Upper lobe of left lung (tissue), 6 donors: ENCODE measurements at regions not wholly inside any gene's neighbourhood (a gene's known extent, or its start where the extent isn't known, plus 50 kb on each side); places are given as distances from the start of the nearest gene placed in this dataset.

ENCODE experiments used
- ATAC-seq, 2 donors: fragments of 200-7000 bp; cut with Tn5 transposase; one replicate each; pipeline ENCODE4 v1.9.1; 2022; ENCODE audit warnings: mild to moderate bottlenecking in 2 of 2, moderate library complexity in 2 of 2; ENCODE audit not compliant: low FRiP score in 2 of 2
- DNase-seq, 2 donors: peaks; one replicate each; pipeline ENCODE4 v3.0.0-alpha.2; 2019 to 2020
- H3K27ac ChIP-seq, 4 donors: fragments of 200-600 bp; sonication (generic); one replicate each; pipeline ENCODE4 v1.5.1; 2016 to 2019
- H3K27me3 ChIP-seq, 4 donors: fragments of 200-600 bp; sonication (generic); one replicate each; pipeline ENCODE4 v1.5.1; 2017 to 2019
- H3K36me3 ChIP-seq, 4 donors: fragments of 200-600 bp; sonication (generic); one replicate each; pipeline ENCODE4 v1.5.1; 2016 to 2019
- H3K4me1 ChIP-seq, 4 donors: fragments of 200-600 bp; sonication (generic); one replicate each; pipeline ENCODE4 v1.5.1; 2018 to 2019
- H3K4me3 ChIP-seq, 4 donors: fragments of 200-600 bp; sonication (generic); one replicate each; pipeline ENCODE4 v1.5.1; 2017 to 2019; ENCODE audit warnings: mild to moderate bottlenecking in 2 of 4, moderate library complexity in 1 of 4
- H3K9me3 ChIP-seq, 4 donors: fragments of 200-600 bp; sonication (generic); one replicate each; pipeline ENCODE4 v1.5.1; 2018 to 2019
- CTCF ChIP-seq, 6 experiments: fragments of 450-650 bp in 4 of 6; fragments of 200-600 bp in 2 of 6; sonication (generic) in 2 of 6; IDR thresholded peaks; one replicate each; pipeline ENCODE4 v1.5.1; 2016 to 2019; ENCODE audit warnings: antibody characterized with exemption in 6 of 6
- EP300 ChIP-seq, 4 donors: sonication (generic); formaldehyde crosslinking; IDR thresholded peaks; one replicate each; pipeline ENCODE4 v1.5.1; 2017; ENCODE audit warnings: antibody characterized with exemption in 4 of 4, control low read depth in 2 of 4
- POLR2A ChIP-seq, 4 donors: fragments of 450-650 bp; IDR thresholded peaks; one replicate each; pipeline ENCODE4 v1.5.1; 2016 to 2017; ENCODE audit warnings: antibody characterized with exemption in 4 of 4, mild to moderate bottlenecking in 2 of 4
- POLR2AphosphoS5 ChIP-seq, 2 donors: sonication (generic); formaldehyde crosslinking; IDR thresholded peaks; one replicate each; pipeline ENCODE4 v1.5.1; 2017; ENCODE audit warnings: antibody characterized with exemption in 2 of 2
- WGBS, 2 donors: methylation state at CpG; one replicate each; pipeline ENCODE4 v1.1.5; 2017 to 2018; 5-methylcytosine and 5-hydroxymethylcytosine counted together
- donor health status: DM: no; HTN: no; CAD: no; lungs with moderate emphysema.
- donor health status: DM: no; HTN: yes; CAD: no; lungs with severe emphysema.

DNA sequence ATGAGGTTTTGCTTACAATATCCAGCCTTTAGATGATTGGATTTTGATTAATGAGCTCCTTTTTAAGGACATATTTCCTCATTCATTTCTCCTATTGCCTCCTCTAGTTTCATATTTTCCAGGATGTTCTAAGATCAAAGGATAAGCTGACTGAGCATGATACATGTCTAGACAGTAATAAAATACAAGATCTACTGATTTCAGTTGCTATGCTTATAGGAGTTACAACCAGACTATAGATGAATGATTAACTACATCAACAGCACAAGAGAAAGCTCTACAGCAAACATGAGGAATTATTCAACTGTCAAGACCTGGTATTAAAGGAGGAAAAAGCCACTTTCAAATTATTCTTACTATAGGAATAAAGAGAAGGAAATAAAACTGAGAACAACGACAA, 85.0 kb upstream of the LINC00305 start:
- TF ChIP-seq EP300 (IDR thresholded peaks at IDR 0.05) (no peak), POLR2A (IDR thresholded peaks at IDR 0.05) (no peak), CTCF (IDR thresholded peaks at IDR 0.05) (no peak), POLR2AphosphoS5 (IDR thresholded peaks at IDR 0.05) (no peak)
- Histone ChIP-seq H3K36me3 (no peaks in the 10 kb centered on the region), H3K9me3 (peaks cover 0 to 6% (median 2%) of the 10 kb centered on the region in 4 donors), H3K4me1 (no peaks in the 10 kb centered on the region), H3K27me3 (no peaks in the 10 kb centered on the region), H3K27ac (no peak overlapping the region), H3K4me3 (no peak overlapping the region)
- ATAC-seq = no peak
- DNase-seq = no peak
- WGBS, 2 donors = 87 to 98% methylated on average over 1 of the region's 1 CpG

DNA sequence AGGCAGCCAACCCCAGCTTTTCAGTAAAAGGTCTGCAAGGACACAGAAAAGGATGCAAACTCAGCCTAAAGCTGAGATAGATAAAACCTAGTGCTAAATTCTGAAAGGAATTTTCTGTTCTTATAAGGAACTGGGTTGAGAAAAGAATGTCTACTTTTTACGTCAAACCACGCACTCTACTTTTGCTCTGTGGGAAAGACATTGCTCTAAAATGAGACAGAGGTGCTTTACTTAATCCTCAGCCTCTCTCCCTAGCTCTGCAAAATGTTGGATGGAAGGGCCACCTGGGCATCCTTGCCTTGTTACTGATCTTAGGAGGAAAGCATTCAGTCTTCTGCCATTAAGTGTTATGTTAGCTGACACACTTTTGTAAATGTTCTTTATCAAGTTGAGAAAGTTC, 72.1 kb upstream of the LINC00305 start:
- no peak overlapping the region for H3K27ac ChIP-seq
- WGBS, 2 donors = 93 to 95% methylated on average over 2 of the region's 2 CpGs
- DNase-seq (no peak), ATAC-seq (no peak)
- no peaks in the 10 kb centered on the region for H3K27me3 ChIP-seq
- H3K4me3 ChIP-seq = no peak overlapping the region
- no peaks in the 10 kb centered on the region for H3K4me1 ChIP-seq
- TF ChIP-seq POLR2A (IDR thresholded peaks at IDR 0.05) = no peak
- TF ChIP-seq CTCF (IDR thresholded peaks at IDR 0.05) = no peak
- no peak for TF ChIP-seq POLR2AphosphoS5 (IDR thresholded peaks at IDR 0.05)
- no peak for TF ChIP-seq EP300 (IDR thresholded peaks at IDR 0.05)
- H3K9me3 ChIP-seq = no peaks in the 10 kb centered on the region
- H3K36me3 ChIP-seq = no peaks in the 10 kb centered on the region

DNA sequence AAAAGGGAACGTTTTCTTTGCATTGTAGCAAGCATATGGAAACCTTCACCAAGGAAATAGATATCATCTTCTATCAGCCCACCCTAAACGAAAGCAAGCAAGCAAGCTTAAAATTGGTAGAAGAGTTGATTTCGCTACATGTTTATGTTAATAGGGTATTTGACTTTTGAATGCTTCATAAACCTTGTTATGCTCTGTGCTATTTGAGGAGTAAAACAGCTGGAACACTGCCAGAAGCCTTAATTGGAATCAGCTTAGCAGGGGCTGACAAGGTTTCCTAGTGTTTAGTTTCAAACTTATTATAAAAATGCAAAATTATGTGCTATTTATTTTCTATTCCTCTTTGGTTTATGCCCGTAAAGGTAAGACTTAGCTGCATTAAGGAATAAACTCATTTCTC, 70.6 kb upstream of the LINC00305 start:
- Histone ChIP-seq H3K4me3 (no peak overlapping the region), H3K36me3 (no peaks in the 10 kb centered on the region), H3K4me1 (no peaks in the 10 kb centered on the region), H3K9me3 (no peaks in the 10 kb centered on the region), H3K27ac (no peak overlapping the region), H3K27me3 (no peaks in the 10 kb centered on the region)
- ATAC-seq (no peak), DNase-seq (no peak)
- TF ChIP-seq CTCF (IDR thresholded peaks at IDR 0.05) (no peak), POLR2AphosphoS5 (IDR thresholded peaks at IDR 0.05) (no peak), POLR2A (IDR thresholded peaks at IDR 0.05) (no peak), EP300 (IDR thresholded peaks at IDR 0.05) (no peak)
- 84 to 87% methylated on average over 4 of the region's 4 CpGs for WGBS, 2 donors

DNA sequence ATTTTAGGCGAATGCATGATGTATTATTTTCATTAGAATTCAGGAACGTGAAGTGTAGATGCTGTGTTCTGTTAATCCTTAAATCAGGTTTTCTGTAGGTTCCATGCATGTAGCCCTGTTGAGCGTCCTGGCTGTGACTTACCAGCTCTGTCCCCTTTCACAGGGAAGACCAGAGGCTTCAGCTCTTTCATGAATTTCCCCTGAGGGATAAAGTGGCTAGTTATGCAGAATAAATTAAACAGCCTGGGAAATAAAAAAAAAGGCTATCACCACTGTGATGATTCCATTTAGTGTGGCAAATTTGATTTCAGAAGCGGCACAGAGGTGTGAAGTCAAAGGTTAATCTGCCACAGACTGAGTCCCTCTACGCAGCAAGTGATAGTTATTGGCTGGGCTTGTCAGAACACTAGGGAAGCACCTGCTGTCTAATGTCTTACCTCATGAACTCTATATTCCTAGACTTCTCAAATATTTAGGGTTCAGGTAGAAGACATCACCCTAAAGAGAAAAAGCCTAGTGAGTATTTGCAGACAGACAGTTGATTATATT, 61.6 kb upstream of the LINC00305 start:
- WGBS, 2 donors = 80 to 85% methylated on average over 5 of the region's 5 CpGs
- ATAC-seq (no peak), DNase-seq (no peak)
- Histone ChIP-seq H3K9me3 (no peaks in the 10 kb centered on the region), H3K4me3 (no peak overlapping the region), H3K36me3 (no peaks in the 10 kb centered on the region), H3K27ac (no peak overlapping the region), H3K27me3 (no peaks in the 10 kb centered on the region), H3K4me1 (no peaks in the 10 kb centered on the region)
- TF ChIP-seq CTCF (IDR thresholded peaks at IDR 0.05) (no peak), EP300 (IDR thresholded peaks at IDR 0.05) (no peak), POLR2AphosphoS5 (IDR thresholded peaks at IDR 0.05) (no peak), POLR2A (IDR thresholded peaks at IDR 0.05) (no peak)

DNA sequence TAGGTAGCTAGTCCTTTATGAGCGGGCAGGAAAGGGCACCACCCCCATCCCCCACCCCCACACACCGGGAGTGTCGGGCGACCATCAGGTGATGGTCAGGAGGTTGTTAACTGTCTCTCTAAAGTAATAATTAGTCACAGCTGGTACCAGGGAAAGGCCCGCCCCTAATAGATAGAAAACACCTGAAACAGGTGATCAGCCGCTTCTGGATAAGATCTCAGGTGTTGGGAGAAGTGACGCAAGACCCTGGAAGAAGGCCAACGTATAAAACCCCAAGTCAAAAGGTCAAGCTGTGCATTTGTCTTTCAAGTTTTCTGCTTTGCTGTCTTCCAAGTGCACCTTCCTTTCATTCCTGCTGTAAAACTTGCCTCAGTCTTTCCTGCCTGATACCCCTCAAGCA, 59.6 kb upstream of the LINC00305 start:
- Histone ChIP-seq H3K4me3 (no peak overlapping the region), H3K27me3 (no peaks in the 10 kb centered on the region), H3K9me3 (no peaks in the 10 kb centered on the region), H3K27ac (no peak overlapping the region), H3K4me1 (no peaks in the 10 kb centered on the region), H3K36me3 (no peaks in the 10 kb centered on the region)
- TF ChIP-seq CTCF (IDR thresholded peaks at IDR 0.05) (no peak), POLR2A (IDR thresholded peaks at IDR 0.05) (no peak), POLR2AphosphoS5 (IDR thresholded peaks at IDR 0.05) (no peak), EP300 (IDR thresholded peaks at IDR 0.05) (no peak)
- WGBS, 2 donors = 85 to 87% methylated on average over 8 of the region's 8 CpGs
- ATAC-seq (no peak), DNase-seq (no peak)
